ENCODE measurements at regions not wholly inside any gene's neighbourhood (a gene's known extent, or its start where the extent isn't known, plus 50 kb on each side); places are given as distances from the start of the nearest gene placed in this dataset.

DNA sequence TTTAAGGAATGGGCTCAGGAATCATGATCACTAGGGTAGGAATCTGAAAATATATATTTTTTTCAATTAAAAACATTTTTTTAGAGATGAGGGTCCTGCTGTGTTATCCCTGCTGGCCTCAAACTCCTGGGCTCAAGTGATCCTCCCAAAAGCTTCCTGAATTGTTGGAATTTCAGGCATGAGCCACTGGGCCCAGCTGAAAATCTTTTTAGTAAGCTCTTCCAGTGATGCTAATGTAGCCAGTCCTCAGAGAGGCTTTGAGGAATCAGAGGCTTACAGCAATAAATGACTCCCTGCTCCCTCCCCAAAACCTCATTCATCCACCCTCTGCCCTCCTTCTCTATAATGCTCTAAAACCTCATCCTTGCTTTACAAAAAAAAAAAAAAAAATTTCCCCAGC lies 129.5 kb downstream of the ZIC3 start:
- no peaks in the 10 kb centered on the region for H3K79me2 ChIP-seq (ENCODE audit: control insufficient read depth in 1 of 2, insufficient read depth in 2 of 2, low read length in 2 of 2)
- no peaks in the 10 kb centered on the region for H3K79me1 ChIP-seq (ENCODE audit: low read depth, low read length)
- H3K9ac ChIP-seq (replicated peaks in 1 of 4; ENCODE audit: extremely low read depth in 1 of 4, low read depth in 3 of 4, low read length in 3 of 4) = no peak overlapping the region
- FAIRE-seq (no peak), DNase-seq (ENCODE audit: low read depth in 1 of 2, low spot score in 2 of 2) (no peak)
- no peak overlapping the region for H3K14ac ChIP-seq (ENCODE audit: insufficient read length)
- no peak overlapping the region for H3K4me2 ChIP-seq (ENCODE audit: insufficient read depth in 1 of 2, low read depth in 2 of 2, low read length in 2 of 2)
- CTCF ChIA-PET (ENCODE audit: partially characterized antibody) = interaction anchor here (0.6 to 1.9 kb wide), 3 partner anchors 10 to 331 kb away, joined by 3 to 5 read pairs (median 4); no protein-coding TSS in a partner anchor
- TF ChIP-seq, protein P1, sequence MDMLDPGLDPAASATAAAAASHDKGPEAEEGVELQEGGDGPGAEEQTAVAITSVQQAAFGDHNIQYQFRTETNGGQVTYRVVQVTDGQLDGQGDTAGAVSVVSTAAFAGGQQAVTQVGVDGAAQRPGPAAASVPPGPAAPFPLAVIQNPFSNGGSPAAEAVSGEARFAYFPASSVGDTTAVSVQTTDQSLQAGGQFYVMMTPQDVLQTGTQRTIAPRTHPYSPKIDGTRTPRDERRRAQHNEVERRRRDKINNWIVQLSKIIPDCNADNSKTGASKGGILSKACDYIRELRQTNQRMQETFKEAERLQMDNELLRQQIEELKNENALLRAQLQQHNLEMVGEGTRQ (IDR thresholded peaks at IDR 0.05; ENCODE audit: low read length) = no peak
- TF ChIP-seq SIRT6 (IDR thresholded peaks at IDR 0.05; ENCODE audit: low read length) (no peak), SIX5 (IDR thresholded peaks at IDR 0.05; ENCODE audit: low read depth, low read length) (no peak), TEAD4 (IDR thresholded peaks at IDR 0.05; ENCODE audit: low read depth, low read length) (peak; percentile 60)
- no peak overlapping the region for H2BK5ac ChIP-seq (ENCODE audit: low read depth, low read length)
- H2BK20ac ChIP-seq (ENCODE audit: low read length) = no peak overlapping the region
- POLR2A ChIA-PET (ENCODE audit: partially characterized antibody) = no interaction called here
- no peak overlapping the region for H3K27ac ChIP-seq (ENCODE audit: low read depth, low read length)
- H4K8ac ChIP-seq (ENCODE audit: extremely low read depth, insufficient read depth, low read length) = no peak overlapping the region
- H4K91ac ChIP-seq (replicated peaks; ENCODE audit: insufficient read length, low read length) = no peak overlapping the region
- H3K4me3 ChIP-seq (ENCODE audit: extremely low read depth in 1 of 4, insufficient read depth in 2 of 4, low read depth in 3 of 4, low read length in 4 of 4) = no peak overlapping the region
- no peak overlapping the region for H2BK15ac ChIP-seq (ENCODE audit: low read length)
- H2BK120ac ChIP-seq (replicated peaks; ENCODE audit: low read depth, low read length) = no peak overlapping the region
- no peaks in the 10 kb centered on the region for H3K36me3 ChIP-seq (ENCODE audit: control insufficient read depth in 2 of 4, insufficient read depth in 4 of 4, low read length in 3 of 4)
- no peaks in the 10 kb centered on the region for H3K23me2 ChIP-seq (ENCODE audit: low read depth, low read length)
- no peaks in the 10 kb centered on the region for H3K9me3 ChIP-seq (ENCODE audit: insufficient read depth in 2 of 2, low read depth in 1 of 2, low read length in 1 of 2)
- no peak overlapping the region for H2BK12ac ChIP-seq (ENCODE audit: low read depth, low read length)
- no peak overlapping the region for H3K18ac ChIP-seq (ENCODE audit: extremely low read depth, low read length)
- H2AFZ ChIP-seq (ENCODE audit: low read length) = no peak overlapping the region
- no peaks in the 10 kb centered on the region for H4K20me1 ChIP-seq (replicated peaks in 1 of 2; ENCODE audit: control insufficient read depth in 1 of 2, insufficient read depth in 2 of 2, low read length in 2 of 2)
- H2AK5ac ChIP-seq (ENCODE audit: low read depth, low read length) = no peak overlapping the region
- H3K23ac ChIP-seq (ENCODE audit: insufficient read length) = no peak overlapping the region
- H4K5ac ChIP-seq (ENCODE audit: insufficient read length, low read depth, low read length) = no peak overlapping the region
- no peak overlapping the region for H3K56ac ChIP-seq (replicated peaks; ENCODE audit: insufficient read length, low read depth, low read length)
- no peak overlapping the region for H3K4ac ChIP-seq (replicated peaks; ENCODE audit: insufficient read length, low read depth, low read length)
- H3K4me1 ChIP-seq (replicated peaks in 1 of 4; ENCODE audit: control insufficient read depth in 3 of 4, insufficient read depth in 4 of 4, low read length in 3 of 4) = peaks cover 0 to 3% (median under 1%) of the 10 kb centered on the region in 4 experiments; a peak in 2 of 7 replicates
- no peaks in the 10 kb centered on the region for H3K27me3 ChIP-seq (replicated peaks in 1 of 4; ENCODE audit: control insufficient read depth in 3 of 4, extremely low read depth in 1 of 4, insufficient read depth in 3 of 4, low read length in 3 of 4)
